B cell (primary cell): ENCODE measurements at regions not wholly inside any gene's neighbourhood (a gene's known extent, or its start where the extent isn't known, plus 50 kb on each side); places are given as distances from the start of the nearest gene placed in this dataset.

Experiments used
- EZH2 ChIP-seq: IDR thresholded peaks from 2 replicates; pipeline ENCODE4 v1.6.1; 2012; ENCODE audit warnings: borderline replicate concordance, low read depth, mild to moderate bottlenecking, moderate library complexity, low read length; ENCODE audit not compliant: insufficient read depth, poor library complexity, severe bottlenecking
- TF ChIP-seq, protein P1 (sequence below): fragments of 200-600 bp; IDR thresholded peaks from one replicate; pipeline ENCODE4 v1.8.0; 2022; ENCODE audit warnings: antibody characterized with exemption, mild to moderate bottlenecking

DNA sequence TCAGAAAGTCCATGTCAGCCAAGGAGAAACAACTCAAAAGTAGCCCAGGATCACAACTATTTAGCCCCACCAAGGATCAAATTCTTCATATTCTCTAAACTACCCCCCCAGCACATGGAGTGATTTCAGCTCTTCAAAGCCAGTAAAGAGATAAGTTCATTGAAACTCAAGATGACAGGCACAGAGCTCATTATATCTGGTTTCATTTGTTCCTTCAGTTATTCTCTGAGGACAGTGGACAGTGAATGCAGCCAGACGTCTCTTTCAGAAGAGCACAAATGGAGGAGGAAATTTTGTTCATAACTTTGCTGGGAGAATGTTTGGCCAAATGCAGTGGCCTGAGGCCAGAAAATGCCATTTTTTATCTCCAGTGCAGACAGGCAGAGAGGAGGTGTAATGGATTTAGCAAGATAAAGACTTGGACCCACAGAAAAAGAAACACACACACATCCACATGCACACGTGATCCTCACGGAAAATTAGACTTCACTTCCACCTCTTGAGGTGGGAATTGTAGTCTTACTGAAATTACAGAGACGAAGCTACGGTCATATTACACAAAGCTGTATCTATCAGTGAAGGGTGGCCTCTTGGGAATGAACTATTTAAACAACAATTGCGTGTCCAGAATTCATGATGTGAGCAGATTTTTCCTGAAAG, 64.6 kb downstream of the HES1 start:
- TF ChIP-seq, protein P1, sequence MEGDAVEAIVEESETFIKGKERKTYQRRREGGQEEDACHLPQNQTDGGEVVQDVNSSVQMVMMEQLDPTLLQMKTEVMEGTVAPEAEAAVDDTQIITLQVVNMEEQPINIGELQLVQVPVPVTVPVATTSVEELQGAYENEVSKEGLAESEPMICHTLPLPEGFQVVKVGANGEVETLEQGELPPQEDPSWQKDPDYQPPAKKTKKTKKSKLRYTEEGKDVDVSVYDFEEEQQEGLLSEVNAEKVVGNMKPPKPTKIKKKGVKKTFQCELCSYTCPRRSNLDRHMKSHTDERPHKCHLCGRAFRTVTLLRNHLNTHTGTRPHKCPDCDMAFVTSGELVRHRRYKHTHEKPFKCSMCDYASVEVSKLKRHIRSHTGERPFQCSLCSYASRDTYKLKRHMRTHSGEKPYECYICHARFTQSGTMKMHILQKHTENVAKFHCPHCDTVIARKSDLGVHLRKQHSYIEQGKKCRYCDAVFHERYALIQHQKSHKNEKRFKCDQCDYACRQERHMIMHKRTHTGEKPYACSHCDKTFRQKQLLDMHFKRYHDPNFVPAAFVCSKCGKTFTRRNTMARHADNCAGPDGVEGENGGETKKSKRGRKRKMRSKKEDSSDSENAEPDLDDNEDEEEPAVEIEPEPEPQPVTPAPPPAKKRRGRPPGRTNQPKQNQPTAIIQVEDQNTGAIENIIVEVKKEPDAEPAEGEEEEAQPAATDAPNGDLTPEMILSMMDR, result no peak
- no peak for TF ChIP-seq EZH2
